Hepatocyte (in vitro differentiated cells): ENCODE measurements at regions not wholly inside any gene's neighbourhood (a gene's known extent, or its start where the extent isn't known, plus 50 kb on each side); places are given as distances from the start of the nearest gene placed in this dataset.

Experiments used
- CTCF ChIP-seq: fragments of 200-600 bp; sonication (generic); IDR thresholded peaks from 2 replicates; pipeline ENCODE4 v1.5.1; 2016; ENCODE audit warnings: antibody characterized with exemption, mild to moderate bottlenecking; ENCODE audit not compliant: poor library complexity
- EZH2 ChIP-seq: fragments of 200-600 bp; sonication (generic); IDR thresholded peaks from 2 replicates; pipeline ENCODE4 v1.6.1; 2016; ENCODE audit warnings: antibody characterized with exemption, mild to moderate bottlenecking, borderline replicate concordance

GRCh38 chr13:52961256-52961910, 67.2 kb upstream of the OLFM4 start:
- TF ChIP-seq CTCF (no peak), EZH2 (no peak)
